AG09319 (cell line): ENCODE measurements at regions not wholly inside any gene's neighbourhood (a gene's known extent, or its start where the extent isn't known, plus 50 kb on each side); places are given as distances from the start of the nearest gene placed in this dataset.
A peak's percentile ranks its signal among the peaks of the same experiment; 100 is the strongest.

Source experiments
- DNase-seq: peaks from one replicate; pipeline ENCODE4 v3.0.0-alpha.2; 2010; ENCODE audit warnings: low read depth; ENCODE audit errors: extremely low read depth
- TF ChIP-seq, protein P1 (sequence below): IDR thresholded peaks from 2 replicates; pipeline ENCODE4 v1.5.1; 2011; ENCODE audit warnings: low read depth, mild to moderate bottlenecking, inconsistent platforms, low read length, moderate library complexity

DNA sequence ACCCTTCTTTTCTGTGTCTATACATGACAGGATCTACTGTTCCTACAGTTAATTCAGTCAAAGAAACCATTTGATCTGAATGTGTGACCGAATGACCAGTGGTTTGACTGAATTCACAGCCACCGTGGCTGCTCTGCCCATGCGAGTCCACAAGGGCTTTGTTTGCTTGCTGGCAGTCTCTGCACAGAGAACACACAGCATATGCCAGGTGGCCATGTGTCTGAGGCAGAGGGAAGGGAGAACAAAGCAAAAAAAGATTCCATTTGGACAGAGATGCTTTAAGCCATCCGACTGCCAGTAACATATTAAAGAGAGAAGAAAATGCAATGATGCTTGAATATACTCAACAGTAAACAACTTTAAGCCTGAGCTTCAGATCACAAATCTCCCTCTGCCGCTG, 737.8 kb upstream of the CXADR start:
- no peak for DNase-seq
- TF ChIP-seq, protein P1, sequence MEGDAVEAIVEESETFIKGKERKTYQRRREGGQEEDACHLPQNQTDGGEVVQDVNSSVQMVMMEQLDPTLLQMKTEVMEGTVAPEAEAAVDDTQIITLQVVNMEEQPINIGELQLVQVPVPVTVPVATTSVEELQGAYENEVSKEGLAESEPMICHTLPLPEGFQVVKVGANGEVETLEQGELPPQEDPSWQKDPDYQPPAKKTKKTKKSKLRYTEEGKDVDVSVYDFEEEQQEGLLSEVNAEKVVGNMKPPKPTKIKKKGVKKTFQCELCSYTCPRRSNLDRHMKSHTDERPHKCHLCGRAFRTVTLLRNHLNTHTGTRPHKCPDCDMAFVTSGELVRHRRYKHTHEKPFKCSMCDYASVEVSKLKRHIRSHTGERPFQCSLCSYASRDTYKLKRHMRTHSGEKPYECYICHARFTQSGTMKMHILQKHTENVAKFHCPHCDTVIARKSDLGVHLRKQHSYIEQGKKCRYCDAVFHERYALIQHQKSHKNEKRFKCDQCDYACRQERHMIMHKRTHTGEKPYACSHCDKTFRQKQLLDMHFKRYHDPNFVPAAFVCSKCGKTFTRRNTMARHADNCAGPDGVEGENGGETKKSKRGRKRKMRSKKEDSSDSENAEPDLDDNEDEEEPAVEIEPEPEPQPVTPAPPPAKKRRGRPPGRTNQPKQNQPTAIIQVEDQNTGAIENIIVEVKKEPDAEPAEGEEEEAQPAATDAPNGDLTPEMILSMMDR, result no peak

DNA sequence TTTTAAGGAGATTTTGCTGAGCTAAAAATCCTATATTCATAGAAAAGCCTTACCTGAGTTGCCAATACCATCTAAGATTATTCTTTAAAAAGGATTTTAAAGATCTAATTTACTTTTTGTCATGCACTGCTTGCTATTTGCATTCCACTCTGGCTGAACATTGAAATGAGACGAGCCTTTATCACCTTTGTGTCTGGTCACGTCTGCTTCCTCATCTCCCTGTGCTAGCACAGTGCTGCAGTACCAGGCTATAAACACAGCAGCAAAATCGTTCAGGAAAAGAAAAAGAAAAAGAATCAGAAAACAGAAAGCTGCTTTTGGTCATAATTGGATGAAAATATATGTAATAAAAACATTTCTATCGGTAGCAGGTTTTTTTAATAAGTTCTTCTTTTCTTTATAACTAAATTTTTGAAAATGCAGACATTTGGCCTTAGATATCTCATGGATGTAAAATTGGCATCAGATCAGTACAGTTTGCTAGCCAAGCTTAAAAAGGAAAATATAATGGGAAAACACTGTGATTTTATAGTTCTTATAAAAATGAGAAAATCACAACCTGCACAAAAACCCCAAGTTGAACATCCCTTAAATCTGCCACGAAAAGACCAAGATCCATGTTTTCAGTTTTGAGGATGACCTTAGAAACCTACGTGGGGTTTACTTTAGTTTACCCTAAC, 735.7 kb upstream of the CXADR start:
- TF ChIP-seq, protein P1, result no peak
- DNase-seq, result no peak

DNA sequence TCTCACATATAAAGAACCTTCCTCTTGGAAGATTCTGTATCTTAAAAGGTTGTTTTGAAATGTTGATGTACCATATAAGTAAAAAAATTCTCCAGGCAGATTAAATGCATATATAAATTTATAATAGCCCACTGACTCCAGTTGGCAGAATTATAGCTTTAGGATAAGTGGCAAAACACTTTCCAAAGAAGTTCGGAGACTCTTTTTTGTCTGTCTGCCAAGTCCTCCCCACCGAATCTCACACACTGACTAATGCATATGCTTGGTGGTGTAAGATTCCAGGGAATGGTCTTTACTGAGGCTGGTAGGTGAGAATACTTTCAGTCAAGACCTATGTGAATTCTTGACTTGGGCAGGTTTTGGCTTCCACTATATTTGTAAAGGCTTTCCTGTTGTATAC, 724.3 kb upstream of the CXADR start:
- TF ChIP-seq, protein P1, result no peak

DNA sequence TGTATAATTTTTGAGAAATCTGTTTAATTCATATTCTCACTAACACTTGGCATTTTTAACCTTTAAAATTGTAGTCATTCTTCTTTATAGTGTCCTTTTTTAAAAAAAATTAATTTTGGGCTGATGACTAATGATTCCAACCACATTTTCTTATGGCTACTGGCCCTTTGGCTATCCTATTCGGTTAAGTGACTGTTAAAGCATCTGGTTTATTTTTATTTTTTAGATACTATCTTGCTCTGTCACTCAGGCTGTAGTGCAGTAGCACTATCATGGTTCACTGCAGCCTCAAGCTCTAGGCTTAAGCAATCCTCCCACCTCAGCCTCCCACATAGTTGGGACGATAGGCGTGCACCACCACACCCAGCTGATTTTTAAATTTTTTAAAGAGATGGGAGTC, 723.2 kb upstream of the CXADR start:
- TF ChIP-seq, protein P1, result no peak

More for the DNA sequence above, 724.3 kb upstream of the CXADR start:
- DNase-seq, result no peak

DNA sequence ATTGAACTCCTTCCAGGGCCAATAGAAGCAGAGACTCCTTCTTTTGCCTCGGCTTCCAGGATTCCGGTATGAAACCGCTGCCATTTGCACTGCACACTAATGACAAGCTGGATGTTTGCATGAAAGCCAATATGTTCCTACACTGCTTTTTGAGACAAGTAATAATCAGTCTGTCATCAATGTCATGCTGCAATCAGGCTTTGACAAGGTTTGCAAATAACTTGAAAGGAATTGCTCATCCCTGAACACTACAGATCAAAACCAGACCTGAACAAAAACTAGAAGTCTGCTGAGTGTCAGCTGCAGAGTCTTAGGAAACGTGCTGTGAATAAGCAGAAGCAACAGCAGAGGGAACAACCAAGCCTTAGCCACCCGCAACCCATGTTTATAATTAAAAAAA, 720.7 kb upstream of the CXADR start:
- DNase-seq, result peak; percentile 14
- TF ChIP-seq, protein P1, result no peak

More for the DNA sequence above, 723.2 kb upstream of the CXADR start:
- no peak for DNase-seq

DNA sequence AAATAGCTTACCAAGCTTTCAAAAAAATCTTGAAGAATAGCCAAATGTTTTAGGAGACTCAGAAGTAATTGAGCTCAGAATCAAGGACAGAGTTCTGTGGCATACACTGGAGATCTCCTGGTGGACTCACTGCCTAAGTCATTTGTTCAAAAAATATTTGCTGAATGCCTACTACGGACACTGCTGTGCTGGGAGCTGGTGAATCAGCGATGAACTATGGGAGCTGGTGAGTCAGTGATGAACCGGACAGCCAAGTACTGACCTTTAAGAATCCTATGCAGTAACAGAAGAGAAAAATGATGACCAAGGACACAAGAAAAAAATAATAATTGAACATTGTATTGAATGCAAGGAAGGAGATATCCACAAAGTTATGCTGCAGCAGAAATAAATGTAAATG, 717.9 kb upstream of the CXADR start:
- TF ChIP-seq, protein P1, result no peak

DNA sequence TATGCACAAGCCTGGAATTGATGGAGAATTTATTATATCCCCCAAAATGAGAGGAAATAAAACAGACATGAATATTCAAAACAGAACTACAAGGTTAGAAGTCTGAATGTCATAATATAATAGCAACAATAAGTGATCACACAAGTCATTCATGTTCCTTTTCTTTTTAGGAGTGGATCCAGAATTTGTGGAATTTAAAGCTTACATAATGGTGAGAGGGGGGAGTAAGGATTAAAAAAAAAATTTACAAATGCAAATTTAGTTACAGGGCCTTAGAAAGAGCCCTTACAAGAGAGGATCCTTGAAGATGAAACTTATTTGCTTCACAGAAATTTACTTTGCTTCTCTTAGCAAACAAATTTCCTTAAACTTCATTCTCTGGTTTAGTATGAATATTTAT, 716.1 kb upstream of the CXADR start:
- DNase-seq, result no peak
- TF ChIP-seq, protein P1, result no peak

More for the DNA sequence above, 717.9 kb upstream of the CXADR start:
- peak; percentile 57 for DNase-seq
